HEK293 (cell line): ENCODE measurements at regions not wholly inside any gene's neighbourhood (a gene's known extent, or its start where the extent isn't known, plus 50 kb on each side); places are given as distances from the start of the nearest gene placed in this dataset.

Experiments used
- CTCF ChIP-seq: fragments of 450-650 bp; formaldehyde crosslinking; IDR thresholded peaks from 2 replicates; pipeline ENCODE4 v1.5.1; 2016; ENCODE audit warnings: missing biosample characterization, missing genetic modification characterization
- KLF16 ChIP-seq: fragments of 450-650 bp; formaldehyde crosslinking; IDR thresholded peaks from 2 replicates; pipeline ENCODE4 v1.5.1; 2017; ENCODE audit warnings: missing biosample characterization, missing genetic modification characterization
- YY1 ChIP-seq: fragments of 450-650 bp; formaldehyde crosslinking; IDR thresholded peaks from 2 replicates; pipeline ENCODE4 v1.5.1; 2018; ENCODE audit warnings: missing biosample characterization, missing genetic modification characterization
- ZBTB7A ChIP-seq: fragments of 450-650 bp; formaldehyde crosslinking; IDR thresholded peaks from 2 replicates; pipeline ENCODE4 v1.5.1; 2016; ENCODE audit warnings: low read depth, missing biosample characterization, missing genetic modification characterization
- ZNF146 ChIP-seq: fragments of 450-650 bp; formaldehyde crosslinking; IDR thresholded peaks from 2 replicates; pipeline ENCODE4 v1.5.1; 2016; ENCODE audit warnings: missing biosample characterization, missing genetic modification characterization
- ZNF354C ChIP-seq: fragments of 450-650 bp; formaldehyde crosslinking; IDR thresholded peaks from 2 replicates; pipeline ENCODE4 v1.5.1; 2016; ENCODE audit warnings: missing biosample characterization, missing genetic modification characterization, low read depth, borderline replicate concordance
- ZNF529 ChIP-seq: fragments of 450-650 bp; formaldehyde crosslinking; IDR thresholded peaks from 2 replicates; pipeline ENCODE4 v1.5.1; 2017; ENCODE audit warnings: missing genetic modification characterization, missing biosample characterization; ENCODE audit not compliant: insufficient replicate concordance
- ZNF561 ChIP-seq: fragments of 450-650 bp; IDR thresholded peaks from 2 replicates; pipeline ENCODE4 v1.5.1; 2018; ENCODE audit warnings: missing biosample characterization, missing genetic modification characterization, borderline replicate concordance
- ZNF645 ChIP-seq: fragments of 450-650 bp; formaldehyde crosslinking; IDR thresholded peaks from 2 replicates; pipeline ENCODE4; 2016; ENCODE audit warnings: missing biosample characterization, missing genetic modification characterization
- ZNF707 ChIP-seq: fragments of 450-650 bp; formaldehyde crosslinking; IDR thresholded peaks from 2 replicates; pipeline ENCODE4 v1.5.1; 2016; ENCODE audit warnings: missing biosample characterization, missing genetic modification characterization
- TF ChIP-seq, protein P1 (sequence below): fragments of 450-650 bp; formaldehyde crosslinking; IDR thresholded peaks from 2 replicates; pipeline ENCODE4 v1.5.1; 2016; ENCODE audit warnings: missing biosample characterization, missing genetic modification characterization

DNA sequence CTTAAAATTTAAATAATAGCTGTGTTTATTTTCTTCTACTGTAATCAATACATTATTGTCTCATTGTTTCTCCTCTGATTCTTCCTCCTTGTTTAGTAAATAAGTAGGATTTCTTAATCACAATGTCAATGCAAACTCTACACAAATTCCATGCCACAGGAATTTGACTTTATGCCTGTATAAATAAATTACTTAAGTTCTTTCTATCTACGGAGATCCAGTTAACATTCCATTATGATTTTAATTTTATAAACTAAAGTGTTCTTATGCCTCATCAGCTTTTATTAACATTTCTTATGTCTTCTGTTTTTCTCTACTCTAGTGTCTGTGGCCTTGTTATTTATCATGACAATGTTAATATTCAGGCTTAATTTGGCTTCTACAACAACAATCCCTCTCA lies 1169.2 kb downstream of the GRIK2 start:
- TF ChIP-seq CTCF (tag by site-specific recombination) (no peak), ZNF146 (tag by site-specific recombination) (no peak), ZNF529 (no peak), ZNF561 (tag by site-specific recombination) (no peak), ZNF354C (tag by site-specific recombination) (no peak), ZNF707 (tag by site-specific recombination) (no peak), ZBTB7A (tag by site-specific recombination) (no peak), YY1 (tag by site-specific recombination) (no peak), KLF16 (tag by site-specific recombination) (no peak), ZNF645 (no peak)
- TF ChIP-seq, protein P1, sequence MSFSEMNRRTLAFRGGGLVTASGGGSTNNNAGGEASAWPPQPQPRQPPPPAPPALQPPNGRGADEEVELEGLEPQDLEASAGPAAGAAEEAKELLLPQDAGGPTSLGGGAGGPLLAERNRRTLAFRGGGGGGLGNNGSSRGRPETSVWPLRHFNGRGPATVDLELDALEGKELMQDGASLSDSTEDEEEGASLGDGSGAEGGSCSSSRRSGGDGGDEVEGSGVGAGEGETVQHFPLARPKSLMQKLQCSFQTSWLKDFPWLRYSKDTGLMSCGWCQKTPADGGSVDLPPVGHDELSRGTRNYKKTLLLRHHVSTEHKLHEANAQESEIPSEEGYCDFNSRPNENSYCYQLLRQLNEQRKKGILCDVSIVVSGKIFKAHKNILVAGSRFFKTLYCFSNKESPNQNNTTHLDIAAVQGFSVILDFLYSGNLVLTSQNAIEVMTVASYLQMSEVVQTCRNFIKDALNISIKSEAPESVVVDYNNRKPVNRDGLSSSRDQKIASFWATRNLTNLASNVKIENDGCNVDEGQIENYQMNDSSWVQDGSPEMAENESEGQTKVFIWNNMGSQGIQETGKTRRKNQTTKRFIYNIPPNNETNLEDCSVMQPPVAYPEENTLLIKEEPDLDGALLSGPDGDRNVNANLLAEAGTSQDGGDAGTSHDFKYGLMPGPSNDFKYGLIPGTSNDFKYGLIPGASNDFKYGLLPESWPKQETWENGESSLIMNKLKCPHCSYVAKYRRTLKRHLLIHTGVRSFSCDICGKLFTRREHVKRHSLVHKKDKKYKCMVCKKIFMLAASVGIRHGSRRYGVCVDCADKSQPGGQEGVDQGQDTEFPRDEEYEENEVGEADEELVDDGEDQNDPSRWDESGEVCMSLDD (tag by site-specific recombination), result no peak
